HEK293 (cell line): ENCODE measurements at regions not wholly inside any gene's neighbourhood (a gene's known extent, or its start where the extent isn't known, plus 50 kb on each side); places are given as distances from the start of the nearest gene placed in this dataset.

Experiments used
- CTCF ChIA-PET: fragments of 350-600 bp; formaldehyde crosslinking; extraction: SDS; loops from one replicate; lab custom pipeline; 2021; ENCODE audit warnings: antibody characterized with exemption; lab: Yijun Ruan, JAX
- POLR2A ChIA-PET: fragments of 300-600 bp; formaldehyde crosslinking; extraction: SDS; loops from one replicate; lab custom pipeline; 2020; ENCODE audit warnings: antibody characterized with exemption, inconsistent platforms; lab: Yijun Ruan, JAX
- H3K27ac ChIP-seq: fragments of 200-500 bp; sonication (Bioruptor generic); 2 replicates; pipeline ENCODE4 v1.5.1; 2014; ENCODE audit warnings: low read depth, low read length, control low read depth, inconsistent platforms; ENCODE audit errors: extremely low read depth
- H3K36me3 ChIP-seq, 2 experiments: fragments of 200-500 bp in 1 of 2; sonication (Bioruptor generic) in 1 of 2; 1 replicate in 1 of 2; 2 replicates in 1 of 2; pipeline ENCODE4 v1.5.1; 2014 to 2017; ENCODE audit warnings: inconsistent platforms in 2 of 2, low read length in 2 of 2; ENCODE audit not compliant: control insufficient read depth in 2 of 2, insufficient read depth in 1 of 2
- H3K4me1 ChIP-seq: fragments of 200-500 bp; sonication (Bioruptor generic); 2 replicates; pipeline ENCODE4 v1.5.1; 2014; ENCODE audit warnings: mild to moderate bottlenecking, low read length, inconsistent platforms; ENCODE audit not compliant: control insufficient read depth, insufficient read depth
- H3K4me3 ChIP-seq: 2 replicates; pipeline ENCODE4 v1.5.1; 2011; ENCODE audit warnings: low read depth, mild to moderate bottlenecking, control low read depth, low read length, moderate library complexity
- H3K9me3 ChIP-seq: fragments of 200-500 bp; sonication (Bioruptor generic); 2 replicates; pipeline ENCODE4 v1.5.1; 2014; ENCODE audit warnings: low read depth, low read length, inconsistent platforms; ENCODE audit not compliant: control insufficient read depth, insufficient read depth
- HOXD13 ChIP-seq: sonication (generic); formaldehyde crosslinking; IDR thresholded peaks from 2 replicates; pipeline ENCODE4 v1.8.0; 2022; ENCODE audit warnings: missing genetic modification reagents, borderline replicate concordance
- KLF8 ChIP-seq: fragments of 450-650 bp; formaldehyde crosslinking; IDR thresholded peaks from 2 replicates; pipeline ENCODE4 v1.5.1; 2016; ENCODE audit warnings: missing biosample characterization, missing genetic modification characterization
- MZF1 ChIP-seq: fragments of 450-650 bp; formaldehyde crosslinking; IDR thresholded peaks from 2 replicates; pipeline ENCODE4 v1.5.1; 2017; ENCODE audit warnings: missing biosample characterization, missing genetic modification characterization, borderline replicate concordance
- WT1 ChIP-seq: fragments of 450-650 bp; formaldehyde crosslinking; IDR thresholded peaks from 2 replicates; pipeline ENCODE4 v1.5.1; 2016; ENCODE audit warnings: missing biosample characterization, missing genetic modification characterization
- ZIC2 ChIP-seq: fragments of 450-650 bp; formaldehyde crosslinking; IDR thresholded peaks from 2 replicates; pipeline ENCODE4 v1.5.1; 2016; ENCODE audit warnings: missing biosample characterization, missing genetic modification characterization
- ZNF16 ChIP-seq: fragments of 450-650 bp; formaldehyde crosslinking; IDR thresholded peaks from 2 replicates; pipeline ENCODE4 v1.5.1; 2016; ENCODE audit warnings: low read depth, missing biosample characterization, missing genetic modification characterization
- ZNF184 ChIP-seq: fragments of 450-650 bp; IDR thresholded peaks from 2 replicates; pipeline ENCODE4 v1.5.1; 2018; ENCODE audit warnings: missing biosample characterization, mild to moderate bottlenecking, missing genetic modification characterization
- ZNF311 ChIP-seq: fragments of 450-650 bp; formaldehyde crosslinking; IDR thresholded peaks from 2 replicates; pipeline ENCODE4 v1.5.1; 2017; ENCODE audit warnings: missing biosample characterization, missing genetic modification characterization, borderline replicate concordance
- ZNF350 ChIP-seq: fragments of 450-650 bp; formaldehyde crosslinking; IDR thresholded peaks from 2 replicates; pipeline ENCODE4 v1.5.0; 2017; ENCODE audit warnings: missing biosample characterization, mild to moderate bottlenecking, missing genetic modification characterization
- ZNF544 ChIP-seq: fragments of 450-650 bp; formaldehyde crosslinking; IDR thresholded peaks from 2 replicates; pipeline ENCODE4 v1.5.0; 2017; ENCODE audit warnings: missing biosample characterization, missing genetic modification characterization
- ZNF621 ChIP-seq: fragments of 450-650 bp; formaldehyde crosslinking; IDR thresholded peaks from 2 replicates; pipeline ENCODE4 v1.5.1; 2017; ENCODE audit warnings: missing biosample characterization, missing genetic modification characterization
- ZNF626 ChIP-seq: fragments of 450-650 bp; sonication (Bioruptor Pico); formaldehyde crosslinking; IDR thresholded peaks from 2 replicates; pipeline ENCODE4 v1.5.1; 2018; ENCODE audit warnings: missing biosample characterization, missing genetic modification characterization, inconsistent platforms
- ZNF654 ChIP-seq: fragments of 450-650 bp; formaldehyde crosslinking; IDR thresholded peaks from 2 replicates; pipeline ENCODE4 v1.5.1; 2016; ENCODE audit warnings: low read depth, missing biosample characterization, missing genetic modification characterization
- ZNF701 ChIP-seq: fragments of 450-650 bp; formaldehyde crosslinking; IDR thresholded peaks from 2 replicates; pipeline ENCODE4 v1.5.1; 2016; ENCODE audit warnings: missing biosample characterization, missing genetic modification characterization
- TF ChIP-seq, protein P1 (sequence below): fragments of 450-650 bp; formaldehyde crosslinking; IDR thresholded peaks from 2 replicates; pipeline ENCODE4 v1.5.1; 2016; ENCODE audit warnings: missing biosample characterization, missing genetic modification characterization, low read depth
- TF ChIP-seq, protein P2 (sequence below): fragments of 450-650 bp; formaldehyde crosslinking; IDR thresholded peaks from 2 replicates; pipeline ENCODE4; 2016; ENCODE audit warnings: missing biosample characterization, missing genetic modification characterization
- TF ChIP-seq, protein P3 (sequence below): fragments of 450-650 bp; formaldehyde crosslinking; IDR thresholded peaks from 2 replicates; pipeline ENCODE4 v1.5.1; 2017; ENCODE audit warnings: missing biosample characterization, mild to moderate bottlenecking, missing genetic modification characterization, moderate library complexity
- TF ChIP-seq, protein P4 (sequence below): fragments of 450-650 bp; IDR thresholded peaks from 2 replicates; pipeline ENCODE4 v1.5.1; 2018; ENCODE audit warnings: missing biosample characterization, mild to moderate bottlenecking, missing genetic modification characterization
- TF ChIP-seq, protein P5 (sequence below): fragments of 450-650 bp; formaldehyde crosslinking; IDR thresholded peaks from 2 replicates; pipeline ENCODE4 v1.5.1; 2016; ENCODE audit warnings: missing biosample characterization, missing genetic modification characterization
- TF ChIP-seq, protein P6 (sequence below): fragments of 450-650 bp; formaldehyde crosslinking; IDR thresholded peaks from 2 replicates; pipeline ENCODE4 v1.5.1; 2016; ENCODE audit warnings: missing biosample characterization, missing genetic modification characterization

DNA sequence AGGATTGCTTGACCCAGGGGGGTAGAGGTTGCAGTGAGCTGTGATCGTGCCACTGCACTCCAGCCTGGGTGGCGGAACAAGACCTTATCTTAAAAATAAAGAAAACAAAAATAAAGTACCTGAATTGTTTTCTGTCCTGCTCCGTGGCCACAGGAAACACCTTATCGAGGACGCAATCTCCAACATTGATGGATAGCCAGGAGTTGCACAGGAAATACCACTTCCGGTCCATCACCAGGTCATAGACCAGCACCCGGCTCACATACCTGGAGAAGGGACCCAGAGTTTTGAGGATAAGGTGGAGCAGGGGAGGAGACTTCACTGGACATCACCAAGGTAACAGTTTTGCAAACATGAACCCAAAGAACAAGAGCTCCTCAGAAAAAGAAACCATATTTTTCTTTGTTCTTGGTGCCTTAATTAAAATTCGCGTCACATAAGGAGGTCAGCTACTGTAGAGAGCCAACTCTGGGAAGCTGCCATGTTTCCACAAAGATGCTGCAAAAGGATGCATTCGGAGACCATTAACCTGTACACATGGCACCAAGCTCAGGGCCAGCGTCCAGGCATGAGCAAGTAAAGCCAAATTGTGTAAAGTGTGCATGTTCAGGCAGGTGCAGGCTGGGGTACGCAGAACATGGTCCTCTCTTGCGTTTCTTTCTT is 55.6 kb upstream of the GCSH start:
- POLR2A ChIA-PET: no interaction called here

DNA sequence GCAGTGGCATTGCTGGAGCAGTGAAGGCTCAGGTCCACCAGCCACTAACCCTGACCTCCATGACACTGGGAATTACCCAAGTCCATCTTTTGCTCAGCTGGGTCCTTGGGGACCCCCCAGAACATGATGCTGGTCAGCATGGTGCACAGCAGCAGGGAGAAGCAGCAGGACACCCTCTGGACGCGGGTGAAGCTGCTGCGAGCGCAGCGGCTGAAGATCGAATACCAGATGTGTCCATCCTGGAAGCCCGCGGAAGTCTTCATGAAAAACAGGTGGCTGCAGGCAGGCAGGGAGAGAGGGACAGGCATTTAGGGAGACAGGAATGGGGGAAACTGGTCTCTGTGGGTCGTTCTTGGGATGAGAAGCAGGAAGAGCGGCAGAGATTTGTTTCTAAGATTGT is 53.4 kb upstream of the GCSH start:
- no peaks in the 10 kb centered on the region for H3K36me3 ChIP-seq
- POLR2A ChIA-PET: no interaction called here
- TF ChIP-seq, protein P1, sequence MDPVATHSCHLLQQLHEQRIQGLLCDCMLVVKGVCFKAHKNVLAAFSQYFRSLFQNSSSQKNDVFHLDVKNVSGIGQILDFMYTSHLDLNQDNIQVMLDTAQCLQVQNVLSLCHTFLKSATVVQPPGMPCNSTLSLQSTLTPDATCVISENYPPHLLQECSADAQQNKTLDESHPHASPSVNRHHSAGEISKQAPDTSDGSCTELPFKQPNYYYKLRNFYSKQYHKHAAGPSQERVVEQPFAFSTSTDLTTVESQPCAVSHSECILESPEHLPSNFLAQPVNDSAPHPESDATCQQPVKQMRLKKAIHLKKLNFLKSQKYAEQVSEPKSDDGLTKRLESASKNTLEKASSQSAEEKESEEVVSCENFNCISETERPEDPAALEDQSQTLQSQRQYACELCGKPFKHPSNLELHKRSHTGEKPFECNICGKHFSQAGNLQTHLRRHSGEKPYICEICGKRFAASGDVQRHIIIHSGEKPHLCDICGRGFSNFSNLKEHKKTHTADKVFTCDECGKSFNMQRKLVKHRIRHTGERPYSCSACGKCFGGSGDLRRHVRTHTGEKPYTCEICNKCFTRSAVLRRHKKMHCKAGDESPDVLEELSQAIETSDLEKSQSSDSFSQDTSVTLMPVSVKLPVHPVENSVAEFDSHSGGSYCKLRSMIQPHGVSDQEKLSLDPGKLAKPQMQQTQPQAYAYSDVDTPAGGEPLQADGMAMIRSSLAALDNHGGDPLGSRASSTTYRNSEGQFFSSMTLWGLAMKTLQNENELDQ (tag by site-specific recombination): no peak
- TF ChIP-seq ZNF16 (no peak), ZNF621 (tag by site-specific recombination) (no peak), ZNF654 (tag by site-specific recombination) (no peak), HOXD13 (no peak), MZF1 (tag by site-specific recombination) (no peak), ZNF544 (tag by site-specific recombination) (no peak), ZNF184 (no peak)
- TF ChIP-seq, protein P2, sequence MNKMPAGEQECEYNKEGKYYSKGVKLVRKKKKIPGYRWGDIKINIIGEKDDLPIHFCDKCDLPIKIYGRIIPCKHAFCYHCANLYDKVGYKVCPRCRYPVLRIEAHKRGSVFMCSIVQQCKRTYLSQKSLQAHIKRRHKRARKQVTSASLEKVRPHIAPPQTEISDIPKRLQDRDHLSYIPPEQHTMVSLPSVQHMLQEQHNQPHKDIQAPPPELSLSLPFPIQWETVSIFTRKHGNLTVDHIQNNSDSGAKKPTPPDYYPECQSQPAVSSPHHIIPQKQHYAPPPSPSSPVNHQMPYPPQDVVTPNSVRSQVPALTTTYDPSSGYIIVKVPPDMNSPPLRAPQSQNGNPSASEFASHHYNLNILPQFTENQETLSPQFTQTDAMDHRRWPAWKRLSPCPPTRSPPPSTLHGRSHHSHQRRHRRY (tag by site-specific recombination): no peak
- TF ChIP-seq, protein P3, sequence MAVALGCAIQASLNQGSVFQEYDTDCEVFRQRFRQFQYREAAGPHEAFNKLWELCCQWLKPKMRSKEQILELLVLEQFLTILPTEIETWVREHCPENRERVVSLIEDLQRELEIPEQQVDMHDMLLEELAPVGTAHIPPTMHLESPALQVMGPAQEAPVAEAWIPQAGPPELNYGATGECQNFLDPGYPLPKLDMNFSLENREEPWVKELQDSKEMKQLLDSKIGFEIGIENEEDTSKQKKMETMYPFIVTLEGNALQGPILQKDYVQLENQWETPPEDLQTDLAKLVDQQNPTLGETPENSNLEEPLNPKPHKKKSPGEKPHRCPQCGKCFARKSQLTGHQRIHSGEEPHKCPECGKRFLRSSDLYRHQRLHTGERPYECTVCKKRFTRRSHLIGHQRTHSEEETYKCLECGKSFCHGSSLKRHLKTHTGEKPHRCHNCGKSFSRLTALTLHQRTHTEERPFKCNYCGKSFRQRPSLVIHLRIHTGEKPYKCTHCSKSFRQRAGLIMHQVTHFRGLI (tag by site-specific recombination): no peak
- TF ChIP-seq, protein P4, sequence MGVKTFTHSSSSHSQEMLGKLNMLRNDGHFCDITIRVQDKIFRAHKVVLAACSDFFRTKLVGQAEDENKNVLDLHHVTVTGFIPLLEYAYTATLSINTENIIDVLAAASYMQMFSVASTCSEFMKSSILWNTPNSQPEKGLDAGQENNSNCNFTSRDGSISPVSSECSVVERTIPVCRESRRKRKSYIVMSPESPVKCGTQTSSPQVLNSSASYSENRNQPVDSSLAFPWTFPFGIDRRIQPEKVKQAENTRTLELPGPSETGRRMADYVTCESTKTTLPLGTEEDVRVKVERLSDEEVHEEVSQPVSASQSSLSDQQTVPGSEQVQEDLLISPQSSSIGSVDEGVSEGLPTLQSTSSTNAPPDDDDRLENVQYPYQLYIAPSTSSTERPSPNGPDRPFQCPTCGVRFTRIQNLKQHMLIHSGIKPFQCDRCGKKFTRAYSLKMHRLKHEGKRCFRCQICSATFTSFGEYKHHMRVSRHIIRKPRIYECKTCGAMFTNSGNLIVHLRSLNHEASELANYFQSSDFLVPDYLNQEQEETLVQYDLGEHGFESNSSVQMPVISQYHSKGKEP (tag by site-specific recombination): no peak
- TF ChIP-seq, protein P5, sequence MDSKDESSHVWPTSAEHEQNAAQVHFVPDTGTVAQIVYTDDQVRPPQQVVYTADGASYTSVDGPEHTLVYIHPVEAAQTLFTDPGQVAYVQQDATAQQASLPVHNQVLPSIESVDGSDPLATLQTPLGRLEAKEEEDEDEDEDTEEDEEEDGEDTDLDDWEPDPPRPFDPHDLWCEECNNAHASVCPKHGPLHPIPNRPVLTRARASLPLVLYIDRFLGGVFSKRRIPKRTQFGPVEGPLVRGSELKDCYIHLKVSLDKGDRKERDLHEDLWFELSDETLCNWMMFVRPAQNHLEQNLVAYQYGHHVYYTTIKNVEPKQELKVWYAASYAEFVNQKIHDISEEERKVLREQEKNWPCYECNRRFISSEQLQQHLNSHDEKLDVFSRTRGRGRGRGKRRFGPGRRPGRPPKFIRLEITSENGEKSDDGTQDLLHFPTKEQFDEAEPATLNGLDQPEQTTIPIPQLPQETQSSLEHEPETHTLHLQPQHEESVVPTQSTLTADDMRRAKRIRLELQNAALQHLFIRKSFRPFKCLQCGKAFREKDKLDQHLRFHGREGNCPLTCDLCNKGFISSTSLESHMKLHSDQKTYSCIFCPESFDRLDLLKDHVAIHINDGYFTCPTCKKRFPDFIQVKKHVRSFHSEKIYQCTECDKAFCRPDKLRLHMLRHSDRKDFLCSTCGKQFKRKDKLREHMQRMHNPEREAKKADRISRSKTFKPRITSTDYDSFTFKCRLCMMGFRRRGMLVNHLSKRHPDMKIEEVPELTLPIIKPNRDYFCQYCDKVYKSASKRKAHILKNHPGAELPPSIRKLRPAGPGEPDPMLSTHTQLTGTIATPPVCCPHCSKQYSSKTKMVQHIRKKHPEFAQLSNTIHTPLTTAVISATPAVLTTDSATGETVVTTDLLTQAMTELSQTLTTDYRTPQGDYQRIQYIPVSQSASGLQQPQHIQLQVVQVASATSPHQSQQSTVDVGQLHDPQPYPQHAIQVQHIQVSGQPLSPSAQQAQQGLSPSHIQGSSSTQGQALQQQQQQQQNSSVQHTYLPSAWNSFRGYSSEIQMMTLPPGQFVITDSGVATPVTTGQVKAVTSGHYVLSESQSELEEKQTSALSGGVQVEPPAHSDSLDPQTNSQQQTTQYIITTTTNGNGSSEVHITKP (tag by site-specific recombination): no peak
- TF ChIP-seq, protein P6, sequence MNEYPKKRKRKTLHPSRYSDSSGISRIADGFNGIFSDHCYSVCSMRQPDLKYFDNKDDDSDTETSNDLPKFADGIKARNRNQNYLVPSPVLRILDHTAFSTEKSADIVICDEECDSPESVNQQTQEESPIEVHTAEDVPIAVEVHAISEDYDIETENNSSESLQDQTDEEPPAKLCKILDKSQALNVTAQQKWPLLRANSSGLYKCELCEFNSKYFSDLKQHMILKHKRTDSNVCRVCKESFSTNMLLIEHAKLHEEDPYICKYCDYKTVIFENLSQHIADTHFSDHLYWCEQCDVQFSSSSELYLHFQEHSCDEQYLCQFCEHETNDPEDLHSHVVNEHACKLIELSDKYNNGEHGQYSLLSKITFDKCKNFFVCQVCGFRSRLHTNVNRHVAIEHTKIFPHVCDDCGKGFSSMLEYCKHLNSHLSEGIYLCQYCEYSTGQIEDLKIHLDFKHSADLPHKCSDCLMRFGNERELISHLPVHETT (tag by site-specific recombination): no peak
- CTCF ChIA-PET: no interaction called here
- H3K9me3 ChIP-seq: no peaks in the 10 kb centered on the region
- H3K4me1 ChIP-seq: no peaks in the 10 kb centered on the region
- no peak overlapping the region for H3K4me3 ChIP-seq
- H3K27ac ChIP-seq: no peak overlapping the region

More for the DNA sequence above, 55.6 kb upstream of the GCSH start:
- Histone ChIP-seq H3K4me3 (no peak overlapping the region), H3K36me3 (no peaks in the 10 kb centered on the region), H3K9me3 (no peaks in the 10 kb centered on the region), H3K4me1 (no peaks in the 10 kb centered on the region), H3K27ac (no peak overlapping the region)
- CTCF ChIA-PET: no interaction called here
- TF ChIP-seq ZNF654 (tag by site-specific recombination): no peak
- no peak for TF ChIP-seq ZNF311
- no peak for TF ChIP-seq KLF8 (tag by site-specific recombination)
- no peak for TF ChIP-seq ZIC2 (tag by site-specific recombination)
- TF ChIP-seq, protein P4 (tag by site-specific recombination): no peak
- no peak for TF ChIP-seq ZNF701
- no peak for TF ChIP-seq ZNF350 (tag by site-specific recombination)
- TF ChIP-seq ZNF626 (tag by site-specific recombination): no peak
- no peak for TF ChIP-seq WT1 (tag by site-specific recombination)
